ES-I3 (cell line): ENCODE measurements at regions not wholly inside any gene's neighbourhood (a gene's known extent, or its start where the extent isn't known, plus 50 kb on each side); places are given as distances from the start of the nearest gene placed in this dataset.
"Not testable (repeated sequence)": the region's sequence is repeated elsewhere in the genome, so short reads cannot be mapped to it uniquely, and the experiment has no call there.

ENCODE experiments used
- H3K36me3 ChIP-seq: 2 replicates; pipeline ENCODE4 v1.6.1; 2013; ENCODE audit warnings: mild to moderate bottlenecking, low read length, control low read depth, moderate library complexity; ENCODE audit not compliant: insufficient read depth
- H3K4me1 ChIP-seq: 2 replicates; pipeline ENCODE4 v1.6.1; 2013; ENCODE audit warnings: mild to moderate bottlenecking, control low read depth, low read length; ENCODE audit not compliant: insufficient read depth
- H3K9ac ChIP-seq: 2 replicates; pipeline ENCODE4 v1.6.1; 2013; ENCODE audit warnings: low read depth, mild to moderate bottlenecking, low read length, moderate library complexity
- H3K9me3 ChIP-seq: 2 replicates; pipeline ENCODE4 v1.6.1; 2013; ENCODE audit warnings: mild to moderate bottlenecking, low read length, moderate library complexity; ENCODE audit not compliant: control insufficient read depth, insufficient read depth

GRCh38 chr1:185396126-185396525, 79.1 kb upstream of the IVNS1ABP start:
- no peak overlapping the region for H3K9ac ChIP-seq
- peaks cover 9% of the 10 kb centered on the region for H3K4me1 ChIP-seq
- H3K9me3 ChIP-seq: no peaks in the 10 kb centered on the region
- H3K36me3 ChIP-seq: no peaks in the 10 kb centered on the region

DNA sequence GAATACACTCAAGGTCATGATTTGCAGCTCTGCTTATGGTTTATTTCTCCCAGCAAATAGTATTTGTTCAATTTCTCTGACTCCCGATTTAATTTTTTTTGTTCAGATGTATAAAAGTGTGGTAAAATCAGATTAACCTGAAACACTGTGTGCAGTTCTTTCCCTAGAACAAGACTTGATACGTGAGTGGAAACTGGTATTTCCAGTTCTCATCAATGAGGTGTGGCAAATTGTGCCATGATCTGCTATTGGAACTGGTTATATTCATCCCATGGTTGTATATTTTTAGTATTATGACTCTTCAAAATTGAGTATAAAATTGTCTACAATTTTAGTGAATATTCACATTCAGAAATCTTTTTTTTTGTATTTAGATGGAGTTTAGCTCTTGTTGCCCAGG, 76.8 kb upstream of the IVNS1ABP start:
- Histone ChIP-seq H3K4me1 (no peaks in the 10 kb centered on the region), H3K36me3 (no peaks in the 10 kb centered on the region), H3K9me3 (no peaks in the 10 kb centered on the region), H3K9ac (no peak overlapping the region)

DNA sequence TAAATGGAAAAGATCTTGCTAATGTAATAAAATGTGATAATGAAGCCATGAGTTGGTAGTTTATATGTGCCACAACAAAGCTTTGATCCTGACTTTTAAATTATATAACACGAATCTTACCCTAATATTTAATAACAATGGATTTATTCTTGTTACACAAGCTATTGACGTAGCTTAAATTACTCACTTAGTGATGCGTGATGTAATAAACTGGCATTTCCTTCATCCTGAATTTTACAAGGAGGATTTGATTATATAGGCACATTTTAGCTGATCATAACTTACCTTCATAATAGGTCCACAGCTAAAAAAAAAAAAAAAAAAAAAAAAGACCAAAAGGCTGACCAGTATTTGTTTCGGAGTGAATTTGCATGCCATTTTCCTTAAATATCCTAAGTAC, 76.2 kb upstream of the IVNS1ABP start:
- Histone ChIP-seq H3K36me3 (no peaks in the 10 kb centered on the region), H3K9ac (no peak overlapping the region), H3K4me1 (no peaks in the 10 kb centered on the region), H3K9me3 (no peaks in the 10 kb centered on the region)

DNA sequence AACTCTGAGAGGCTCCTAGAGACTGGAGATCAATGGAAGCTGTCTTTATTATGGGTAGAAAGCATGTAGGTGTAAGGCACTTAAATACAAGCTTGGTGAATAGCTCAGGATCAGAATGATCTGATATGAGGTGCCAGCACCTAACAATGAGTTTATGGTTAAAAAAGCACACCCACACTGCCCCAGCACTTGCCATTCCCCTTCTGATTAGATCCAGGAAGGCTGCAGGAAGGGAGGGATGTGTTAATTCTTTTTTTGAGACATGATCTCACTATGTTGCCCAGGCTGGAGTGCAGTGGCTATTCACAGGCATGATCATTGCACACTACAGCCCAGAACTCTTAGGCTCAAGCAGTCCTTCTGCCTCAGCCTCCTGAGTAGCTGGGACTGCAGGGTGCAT, 71.8 kb upstream of the IVNS1ABP start:
- H3K9me3 ChIP-seq: no peaks in the 10 kb centered on the region; the same call in 1 of the 2 replicates
- H3K4me1 ChIP-seq: no peaks in the 10 kb centered on the region
- H3K36me3 ChIP-seq: no peaks in the 10 kb centered on the region
- H3K9ac ChIP-seq: no peak overlapping the region

DNA sequence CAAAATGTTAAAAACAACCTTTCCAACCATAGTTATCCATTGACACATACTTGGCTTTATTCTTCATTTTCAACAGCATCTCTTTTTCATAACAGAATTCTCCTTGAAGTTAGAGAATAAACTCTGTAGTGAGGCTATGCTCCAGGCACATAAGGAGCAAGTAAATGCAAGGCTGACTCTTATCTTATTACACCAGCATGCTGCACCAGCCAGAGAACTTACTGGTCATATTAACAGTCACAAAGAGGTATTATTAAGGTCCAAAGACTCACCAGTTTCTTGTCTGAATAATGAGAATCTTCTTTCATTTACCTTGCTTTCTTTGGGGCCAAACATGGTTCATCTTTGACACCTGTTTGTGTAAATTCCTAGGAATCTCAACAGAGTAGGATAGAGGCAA, 71.3 kb upstream of the IVNS1ABP start:
- H3K4me1 ChIP-seq: no peaks in the 10 kb centered on the region
- no peak overlapping the region for H3K9ac ChIP-seq
- H3K36me3 ChIP-seq: no peaks in the 10 kb centered on the region
- no peaks in the 10 kb centered on the region; the same call in 1 of the 2 replicates for H3K9me3 ChIP-seq

GRCh38 chr1:185385991-185386390, 68.9 kb upstream of the IVNS1ABP start:
- Histone ChIP-seq H3K36me3 (no peaks in the 10 kb centered on the region), H3K9ac (no peak overlapping the region), H3K9me3 (no peaks in the 10 kb centered on the region; the same call in 1 of the 2 replicates), H3K4me1 (no peaks in the 10 kb centered on the region)

DNA sequence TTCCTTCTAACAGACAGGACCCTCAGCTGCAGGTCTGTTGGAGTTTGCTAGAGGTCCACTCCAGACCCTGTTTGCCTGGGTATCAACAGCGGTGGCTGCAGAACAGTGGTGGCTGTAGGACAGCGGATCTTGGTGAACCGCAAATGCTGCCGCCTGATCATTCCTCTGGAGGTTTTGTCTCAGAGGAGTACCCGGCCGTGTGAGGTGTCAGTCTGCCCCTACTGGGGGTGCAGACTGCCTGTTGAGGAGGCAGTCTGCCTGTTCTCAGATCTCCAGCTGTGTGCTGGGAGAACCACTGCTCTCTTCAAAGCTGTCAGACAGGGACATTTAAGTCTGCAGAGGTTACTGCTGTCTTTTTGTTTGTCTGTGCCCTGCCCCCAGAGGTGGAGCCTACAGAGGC, 66.8 kb upstream of the IVNS1ABP start:
- not testable (repeated sequence) for H3K4me1 ChIP-seq, H3K9ac ChIP-seq, H3K9me3 ChIP-seq, H3K36me3 ChIP-seq

- H3K4me1 ChIP-seq: 0 out of 2 replicates have a peak, but pooled peaks cover 3% of the 10 kb centered on the region
- no peaks in the 10 kb centered on the region for H3K36me3 ChIP-seq
- no peaks in the 10 kb centered on the region for H3K9me3 ChIP-seq
- no peak overlapping the region for H3K9ac ChIP-seq
Measured at GRCh38 chr1:185377831-185378230, 60.8 kb upstream of the IVNS1ABP start.

GRCh38 chr1:185376840-185377635, 60.0 kb upstream of the IVNS1ABP start:
- Histone ChIP-seq H3K36me3 (no peaks in the 10 kb centered on the region), H3K4me1 (0 out of 2 replicates have a peak, but pooled peaks cover 3% of the 10 kb centered on the region), H3K9me3 (no peaks in the 10 kb centered on the region), H3K9ac (no peak overlapping the region)

GRCh38 chr1:185376288-185376687, 59.2 kb upstream of the IVNS1ABP start:
- Histone ChIP-seq H3K4me1 (0 out of 2 replicates have a peak, but pooled peaks cover 3% of the 10 kb centered on the region), H3K36me3 (no peaks in the 10 kb centered on the region), H3K9ac (no peak overlapping the region)

DNA sequence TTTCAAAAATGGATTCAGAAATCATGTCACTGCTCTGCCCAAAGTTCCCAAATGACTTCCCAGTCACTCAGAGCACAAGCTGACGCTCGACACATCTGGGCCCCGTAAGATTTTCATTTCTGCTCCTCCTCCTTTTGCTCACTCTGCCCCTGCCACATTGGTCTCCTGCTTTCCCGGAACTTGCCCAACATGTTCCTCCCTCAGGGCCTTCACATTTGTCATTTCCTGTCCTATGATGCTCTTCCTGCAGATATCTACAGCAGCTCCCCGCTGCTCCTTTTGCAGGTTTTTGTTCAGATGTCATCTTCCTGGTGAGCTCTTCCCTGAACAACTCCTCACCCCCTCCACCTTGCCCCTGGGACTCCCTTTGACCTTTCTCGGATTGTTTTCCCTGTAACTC, 58.5 kb upstream of the IVNS1ABP start:
- H3K9ac ChIP-seq: no peak overlapping the region
- no peaks in the 10 kb centered on the region for H3K9me3 ChIP-seq
- H3K36me3 ChIP-seq: no peaks in the 10 kb centered on the region
- 0 out of 2 replicates have a peak, but pooled peaks cover 3% of the 10 kb centered on the region for H3K4me1 ChIP-seq

More at GRCh38 chr1:185376288-185376687, 59.2 kb upstream of the IVNS1ABP start:
- H3K9me3 ChIP-seq: no peaks in the 10 kb centered on the region

DNA sequence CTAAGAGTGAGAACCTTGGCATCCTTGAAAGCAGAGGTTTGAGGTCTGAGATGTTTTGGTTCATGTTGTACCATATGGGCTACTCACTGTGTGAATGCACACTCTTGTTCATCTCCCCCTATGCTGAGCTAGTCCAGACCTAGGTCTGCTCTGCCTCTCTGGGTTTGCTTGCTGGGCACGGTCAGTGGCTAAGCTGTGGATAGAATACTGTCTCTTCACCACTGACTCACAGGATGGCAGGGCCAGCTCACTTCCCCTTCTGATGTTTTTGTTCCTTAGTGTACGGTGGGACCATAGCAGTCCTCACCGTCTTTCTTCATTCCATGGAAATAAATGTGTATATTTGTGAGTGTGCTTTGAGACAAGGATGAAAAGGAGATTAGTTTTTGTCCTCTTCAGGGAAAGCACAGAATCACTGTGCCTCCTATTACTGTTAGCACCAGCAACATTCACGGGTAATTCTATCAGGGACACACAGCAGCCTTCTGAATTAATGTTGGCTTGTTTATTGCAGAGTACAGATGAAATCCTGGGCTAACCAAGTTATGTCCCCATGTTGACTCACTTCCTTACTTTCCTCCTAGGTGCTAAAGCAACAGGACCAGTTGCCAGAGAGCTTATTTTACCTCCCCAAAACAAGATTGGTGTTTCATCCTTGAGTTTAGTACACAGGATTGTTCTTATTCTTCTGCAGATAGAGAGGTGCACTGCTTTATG, 56.9 kb upstream of the IVNS1ABP start:
- Histone ChIP-seq H3K36me3 (no peaks in the 10 kb centered on the region), H3K9me3 (no peaks in the 10 kb centered on the region), H3K4me1 (0 out of 2 replicates have a peak, but pooled peaks cover 3% of the 10 kb centered on the region), H3K9ac (no peak overlapping the region)

DNA sequence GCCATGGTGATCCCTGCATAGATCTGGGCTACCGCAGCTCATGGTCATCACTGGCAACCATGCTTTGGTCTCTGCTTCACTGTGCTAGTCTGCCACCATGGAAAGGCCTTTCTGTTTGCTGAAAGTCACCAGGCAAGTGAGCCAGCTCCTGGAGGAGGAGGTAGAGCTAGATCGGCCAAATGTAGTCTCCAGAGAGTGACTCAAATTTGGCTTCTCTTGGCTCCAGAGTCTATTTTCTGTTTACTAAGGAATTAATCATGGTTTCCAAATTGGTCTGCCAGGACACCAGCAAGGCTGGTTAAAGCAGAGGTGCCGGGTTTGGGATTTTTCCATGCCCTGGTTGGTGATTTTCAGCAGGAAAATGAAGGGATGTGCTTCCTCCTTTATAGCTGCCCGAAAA, 52.7 kb upstream of the IVNS1ABP start:
- Histone ChIP-seq H3K36me3 (no peaks in the 10 kb centered on the region), H3K9me3 (no peaks in the 10 kb centered on the region), H3K4me1 (0 out of 2 replicates have a peak, but pooled peaks cover 3% of the 10 kb centered on the region), H3K9ac (no peak overlapping the region)

- no peak overlapping the region for H3K9ac ChIP-seq
- H3K36me3 ChIP-seq: no peaks in the 10 kb centered on the region
- H3K9me3 ChIP-seq: no peaks in the 10 kb centered on the region
- 0 out of 2 replicates have a peak, but pooled peaks cover 3% of the 10 kb centered on the region for H3K4me1 ChIP-seq
Measured at GRCh38 chr1:185368913-185369491, 52.0 kb upstream of the IVNS1ABP start.
